Naive thymus-derived CD4-positive, alpha-beta T cell (primary cell): ENCODE measurements at regions not wholly inside any gene's neighbourhood (a gene's known extent, or its start where the extent isn't known, plus 50 kb on each side); places are given as distances from the start of the nearest gene placed in this dataset.
A peak's percentile ranks its signal among the peaks of the same experiment; 100 is the strongest.
"Not testable (repeated sequence)": the region's sequence is repeated elsewhere in the genome, so short reads cannot be mapped to it uniquely, and the experiment has no call there.

Experiments used
- ATAC-seq: fragments of 150-1000 bp; cut with Tn5 transposase; 2 replicates; pipeline ENCODE4 v1.10.0; 2021; ENCODE audit warnings: mild to moderate bottlenecking, moderate library complexity
- CTCF ChIA-PET: fragments of 350-600 bp; sonication (Branson Sonifier 250); formaldehyde crosslinking; loops from one replicate; lab custom pipeline; 2021; ENCODE audit warnings: antibody characterized with exemption; lab: Charles Lee
- POLR2A ChIA-PET: fragments of 350-600 bp; sonication (Branson Sonifier 250); formaldehyde crosslinking; loops from one replicate; lab custom pipeline; 2021; ENCODE audit warnings: antibody characterized with exemption, inconsistent platforms; lab: Charles Lee
- DNase-seq, 9 donors: peaks; one replicate each; pipeline versions ENCODE4 v3.0.0 to v3.0.0-alpha.2; 2020 to 2022; ENCODE audit warnings: mixed read lengths in 1 of 9
- H3K27ac ChIP-seq: one replicate; pipeline ENCODE4 v1.7.0; 2013; ENCODE audit warnings: mild to moderate bottlenecking, low read depth, low read length, moderate library complexity
- H3K27me3 ChIP-seq, 2 donors: one replicate each; pipeline ENCODE4 v1.7.0; 2013; ENCODE audit warnings: low read length in 2 of 2, mild to moderate bottlenecking in 2 of 2, moderate library complexity in 2 of 2; ENCODE audit not compliant: control insufficient read depth in 2 of 2, insufficient read depth in 2 of 2
- H3K36me3 ChIP-seq, 3 experiments: 1 replicate in 2 of 3; 2 replicates in 1 of 3; pipeline ENCODE4 v1.7.0; 2013; ENCODE audit warnings: low read length in 3 of 3, mild to moderate bottlenecking in 3 of 3, moderate library complexity in 1 of 3; ENCODE audit not compliant: insufficient read depth in 3 of 3, control insufficient read depth in 2 of 3
- H3K4me1 ChIP-seq, 2 donors: one replicate each; pipeline ENCODE4 v1.7.0; 2013; ENCODE audit warnings: low read length in 2 of 2, mild to moderate bottlenecking in 2 of 2, moderate library complexity in 1 of 2; ENCODE audit not compliant: control insufficient read depth in 2 of 2, insufficient read depth in 2 of 2
- H3K4me3 ChIP-seq: 2 replicates; pipeline ENCODE4 v1.7.0; 2013; ENCODE audit warnings: mild to moderate bottlenecking, low read length
- H3K9me3 ChIP-seq, 3 experiments: 1 replicate in 2 of 3; 2 replicates in 1 of 3; pipeline ENCODE4 v1.7.0; 2013; ENCODE audit warnings: low read length in 3 of 3; ENCODE audit not compliant: control insufficient read depth in 2 of 3
- H3K27ac Mint-ChIP-seq, 9 donors: one replicate each; pipeline ENCODE4 v1.8.0; 2020 to 2022; ENCODE audit warnings: mixed read lengths in 9 of 9, mild to moderate bottlenecking in 8 of 9, moderate library complexity in 5 of 9, inconsistent platforms in 2 of 9
- H3K27me3 Mint-ChIP-seq, 5 donors: one replicate each; pipeline ENCODE4 v1.8.0; 2021 to 2022; ENCODE audit warnings: mixed read lengths in 5 of 5, mild to moderate bottlenecking in 1 of 5
- H3K36me3 Mint-ChIP-seq, 5 donors: one replicate each; pipeline ENCODE4 v1.8.0; 2020 to 2022; ENCODE audit warnings: mixed read lengths in 5 of 5, mild to moderate bottlenecking in 3 of 5, inconsistent platforms in 1 of 5
- H3K4me1 Mint-ChIP-seq, 7 donors: one replicate each; pipeline ENCODE4 v1.8.0; 2020 to 2022; ENCODE audit warnings: mixed read lengths in 7 of 7, mild to moderate bottlenecking in 3 of 7, inconsistent platforms in 1 of 7
- H3K4me3 Mint-ChIP-seq, 10 donors: one replicate each; pipeline ENCODE4 v1.8.0; 2020 to 2022; ENCODE audit warnings: mild to moderate bottlenecking in 10 of 10, mixed read lengths in 10 of 10, moderate library complexity in 6 of 10, inconsistent platforms in 2 of 10
- H3K9me3 Mint-ChIP-seq, 11 donors: one replicate each; pipeline ENCODE4 v1.8.0; 2020 to 2022; ENCODE audit warnings: mixed read lengths in 11 of 11, mild to moderate bottlenecking in 4 of 11, inconsistent platforms in 1 of 11, moderate library complexity in 1 of 11
- intact Hi-C, 2 donors: fragments of 100-400 bp; cut with micrococcal nuclease; formaldehyde crosslinking; loops; one replicate each; pipeline ENCODE4 v1.15.1; 2023

- intact Hi-C loops, result no loop called here
- no peak for DNase-seq
- Histone ChIP-seq H3K9me3 (no peaks in the 10 kb centered on the region), H3K27me3 (no peaks in the 10 kb centered on the region), H3K36me3 (no peaks in the 10 kb centered on the region), H3K27ac (no peak overlapping the region), H3K4me1 (no peaks in the 10 kb centered on the region), H3K4me3 (no peak overlapping the region)
- Mint-ChIP-seq H3K4me1 (peaks cover 0 to 7% (median 0%) of the 10 kb centered on the region in 7 donors), H3K27me3 (no peaks in the 10 kb centered on the region), H3K36me3 (peaks cover 0 to 4% (median 0%) of the 10 kb centered on the region in 5 donors), H3K27ac (no peak overlapping the region), H3K9me3 (peaks cover 0 to 2% (median 0%) of the 10 kb centered on the region in 11 donors), H3K4me3 (no peak overlapping the region)
- ChIA-PET CTCF (no interaction called here), POLR2A (no interaction called here)
- ATAC-seq, result no peak
These were observed 51.9 kb upstream of the RBM47 start for GRCh38 chr4:40681600-40681999.

- Histone ChIP-seq H3K27me3 (no peaks in the 10 kb centered on the region), H3K9me3 (no peaks in the 10 kb centered on the region), H3K36me3 (no peaks in the 10 kb centered on the region), H3K27ac (no peak overlapping the region), H3K4me1 (no peaks in the 10 kb centered on the region), H3K4me3 (no peak overlapping the region)
- ChIA-PET POLR2A (no interaction called here), CTCF (no interaction called here)
- intact Hi-C loops, result no loop called here
- ATAC-seq, result peak; percentile 42
- Mint-ChIP-seq H3K36me3 (peaks cover 0 to 4% (median 0%) of the 10 kb centered on the region in 5 donors), H3K27ac (peak overlapping the region in 1 of 9 donors; percentile 55), H3K9me3 (peaks cover 0 to 2% (median 0%) of the 10 kb centered on the region in 11 donors), H3K4me3 (no peak overlapping the region), H3K4me1 (peaks cover 0 to 8% (median 0%) of the 10 kb centered on the region in 7 donors), H3K27me3 (no peaks in the 10 kb centered on the region)
- peak in 1 of 9 donors; percentile 43 for DNase-seq
These were observed 52.8 kb upstream of the RBM47 start for GRCh38 chr4:40682290-40683101.

- DNase-seq, H3K27me3 Mint-ChIP-seq, H3K9me3 Mint-ChIP-seq, intact Hi-C loops, H3K36me3 ChIP-seq, H3K27ac ChIP-seq, POLR2A ChIA-PET, H3K4me1 ChIP-seq, H3K36me3 Mint-ChIP-seq, H3K27me3 ChIP-seq, H3K4me3 ChIP-seq, H3K27ac Mint-ChIP-seq, H3K9me3 ChIP-seq, CTCF ChIA-PET, H3K4me3 Mint-ChIP-seq: not testable (repeated sequence)
- peak; percentile 65 for ATAC-seq
- peaks cover 0 to 16% (median 0%) of the 10 kb centered on the region in 7 donors for H3K4me1 Mint-ChIP-seq
These were observed 54.0 kb upstream of the RBM47 start for GRCh38 chr4:40683536-40684145.

- CTCF ChIA-PET, result no interaction called here
- no peaks in the 10 kb centered on the region for H3K9me3 ChIP-seq
- peaks cover 0 to 18% (median 0%) of the 10 kb centered on the region in 7 donors for H3K4me1 Mint-ChIP-seq
- intact Hi-C loops, result no loop called here
- no peaks in the 10 kb centered on the region for H3K36me3 ChIP-seq
- H3K27ac ChIP-seq, result no peak overlapping the region
- POLR2A ChIA-PET, result no interaction called here
- no peak overlapping the region for H3K27ac Mint-ChIP-seq
- H3K36me3 Mint-ChIP-seq, result peaks cover 0 to 8% (median 0%) of the 10 kb centered on the region in 5 donors
- DNase-seq (no peak), ATAC-seq (no peak)
- H3K27me3 Mint-ChIP-seq, result no peaks in the 10 kb centered on the region
- H3K4me3 ChIP-seq, result no peak overlapping the region
- H3K4me1 ChIP-seq, result no peaks in the 10 kb centered on the region
- H3K4me3 Mint-ChIP-seq, result no peak overlapping the region
- H3K9me3 Mint-ChIP-seq, result peaks cover 0 to 4% (median 0%) of the 10 kb centered on the region in 11 donors
- H3K27me3 ChIP-seq, result no peaks in the 10 kb centered on the region
These were observed 54.7 kb upstream of the RBM47 start for GRCh38 chr4:40684404-40684803.

- no peaks in the 10 kb centered on the region for H3K36me3 ChIP-seq
- Mint-ChIP-seq H3K27me3 (peaks cover 0 to under 1% (median 0%) of the 10 kb centered on the region in 5 donors), H3K4me1 (peaks cover 0 to 18% (median 0%) of the 10 kb centered on the region in 7 donors), H3K9me3 (peaks cover 0 to 4% (median 0%) of the 10 kb centered on the region in 11 donors), H3K27ac (no peak overlapping the region), H3K4me3 (no peak overlapping the region), H3K36me3 (peaks cover 0 to 8% (median 0%) of the 10 kb centered on the region in 5 donors)
- no peaks in the 10 kb centered on the region for H3K9me3 ChIP-seq
- intact Hi-C loops, result no loop called here
- no peak overlapping the region for H3K4me3 ChIP-seq
- POLR2A ChIA-PET, result no interaction called here
- H3K4me1 ChIP-seq, result no peaks in the 10 kb centered on the region
- CTCF ChIA-PET, result no interaction called here
- H3K27me3 ChIP-seq, result no peaks in the 10 kb centered on the region
- H3K27ac ChIP-seq, result no peak overlapping the region
- ATAC-seq, result no peak
- DNase-seq, result no peak
These were observed 55.6 kb upstream of the RBM47 start for GRCh38 chr4:40685300-40685699.

- Histone ChIP-seq H3K4me1 (no peaks in the 10 kb centered on the region), H3K27ac (no peak overlapping the region), H3K27me3 (no peaks in the 10 kb centered on the region), H3K9me3 (no peaks in the 10 kb centered on the region), H3K4me3 (no peak overlapping the region), H3K36me3 (no peaks in the 10 kb centered on the region)
- Mint-ChIP-seq H3K27me3 (peaks cover 0 to 3% (median 0%) of the 10 kb centered on the region in 5 donors), H3K36me3 (peaks cover 0 to 11% (median 0%) of the 10 kb centered on the region in 5 donors), H3K27ac (peak overlapping the region in 1 of 9 donors; percentile 55), H3K9me3 (peaks cover 0 to 4% (median 0%) of the 10 kb centered on the region in 11 donors), H3K4me3 (no peak overlapping the region), H3K4me1 (peaks cover 0 to 18% (median 0%) of the 10 kb centered on the region in 7 donors)
- ChIA-PET CTCF (no interaction called here), POLR2A (no interaction called here)
- DNase-seq (no peak), ATAC-seq (no peak)
- intact Hi-C loops, result no loop called here
These were observed 56.6 kb upstream of the RBM47 start for GRCh38 chr4:40686081-40686913.
